ENCODE measurements at regions not wholly inside any gene's neighbourhood (a gene's known extent, or its start where the extent isn't known, plus 50 kb on each side); places are given as distances from the start of the nearest gene placed in this dataset.

GRCh38 chr6:14371530-14371929, 254.0 kb downstream of the CD83 start:
- Mint-ChIP-seq H3K27ac (ENCODE audit: unreplicated experiment) (no peak overlapping the region), H3K36me3 (ENCODE audit: insufficient read depth, unreplicated experiment) (no peaks in the 10 kb centered on the region), H3K27me3 (ENCODE audit: insufficient read depth, unreplicated experiment) (no peaks in the 10 kb centered on the region), H3K4me3 (ENCODE audit: unreplicated experiment) (no peak overlapping the region), H3K9me3 (ENCODE audit: unreplicated experiment) (peaks cover 10% of the 10 kb centered on the region), H3K4me1 (ENCODE audit: low read depth, unreplicated experiment) (no peaks in the 10 kb centered on the region)
- intact Hi-C loops (cut with micrococcal nuclease; ENCODE audit: unreplicated experiment) = no loop called here
- no peak for DNase-seq
- peaks cover 6% of the 10 kb centered on the region for H3K4me1 ChIP-seq
- no peaks in the 10 kb centered on the region for H3K9me3 ChIP-seq
- no TSS peak for BruUV-seq (replicated peaks)
- ChIA-PET POLR2A (no interaction called here), CTCF (no interaction called here)
- H3K36me3 ChIP-seq (ENCODE audit: control insufficient read depth, insufficient read depth, low read length) = no peaks in the 10 kb centered on the region
- no peaks in the 10 kb centered on the region for H3K27me3 ChIP-seq (replicated peaks; ENCODE audit: control insufficient read depth, insufficient read depth, low read length)
- no peak overlapping the region for H3K4me3 ChIP-seq (ENCODE audit: low read depth, low read length)
- TF ChIP-seq CTCF (IDR thresholded peaks at IDR 0.05; ENCODE audit: insufficient read depth in 1 of 2, low read depth in 1 of 2, low read length in 1 of 2, severe bottlenecking in 1 of 2, unreplicated experiment in 1 of 2) = no peak

- H3K4me1 ChIP-seq = peaks cover 9% of the 10 kb centered on the region; the same call in 1 of the 2 replicates
- H3K27ac Mint-ChIP-seq (ENCODE audit: unreplicated experiment) = no peak overlapping the region
- no peak for DNase-seq
- no peaks in the 10 kb centered on the region for H3K27me3 ChIP-seq (replicated peaks; ENCODE audit: control insufficient read depth, insufficient read depth, low read length)
- no peaks in the 10 kb centered on the region for H3K36me3 ChIP-seq (ENCODE audit: control insufficient read depth, insufficient read depth, low read length)
- H3K9me3 ChIP-seq = no peaks in the 10 kb centered on the region
- no peak overlapping the region for H3K4me3 Mint-ChIP-seq (ENCODE audit: unreplicated experiment)
- no peak overlapping the region for H3K4me3 ChIP-seq (ENCODE audit: low read depth, low read length)
- H3K36me3 Mint-ChIP-seq (ENCODE audit: insufficient read depth, unreplicated experiment) = no peaks in the 10 kb centered on the region
- no TSS peak for BruUV-seq (replicated peaks)
- H3K9me3 Mint-ChIP-seq (ENCODE audit: unreplicated experiment) = peaks cover 11% of the 10 kb centered on the region
- no peak for TF ChIP-seq CTCF (IDR thresholded peaks at IDR 0.05; ENCODE audit: insufficient read depth in 1 of 2, low read depth in 1 of 2, low read length in 1 of 2, severe bottlenecking in 1 of 2, unreplicated experiment in 1 of 2)
- intact Hi-C loops (cut with micrococcal nuclease; ENCODE audit: unreplicated experiment) = no loop called here
- CTCF ChIA-PET = no interaction called here
- POLR2A ChIA-PET = no interaction called here
- H3K27me3 Mint-ChIP-seq (ENCODE audit: insufficient read depth, unreplicated experiment) = no peaks in the 10 kb centered on the region
- H3K4me1 Mint-ChIP-seq (ENCODE audit: low read depth, unreplicated experiment) = no peaks in the 10 kb centered on the region
These were observed 255.3 kb downstream of the CD83 start for GRCh38 chr6:14372734-14373489.

GRCh38 chr6:14373648-14374437, 256.3 kb downstream of the CD83 start:
- no peaks in the 10 kb centered on the region for H3K36me3 ChIP-seq (ENCODE audit: control insufficient read depth, insufficient read depth, low read length)
- no peaks in the 10 kb centered on the region for H3K27me3 Mint-ChIP-seq (ENCODE audit: insufficient read depth, unreplicated experiment)
- ChIA-PET CTCF (no interaction called here), POLR2A (no interaction called here)
- peaks cover 18% of the 10 kb centered on the region for H3K9me3 Mint-ChIP-seq (ENCODE audit: unreplicated experiment)
- TF ChIP-seq CTCF (IDR thresholded peaks at IDR 0.05; ENCODE audit: insufficient read depth in 1 of 2, low read depth in 1 of 2, low read length in 1 of 2, severe bottlenecking in 1 of 2, unreplicated experiment in 1 of 2) = no peak
- H3K27ac Mint-ChIP-seq (ENCODE audit: unreplicated experiment) = no peak overlapping the region
- no peak overlapping the region for H3K4me3 ChIP-seq (ENCODE audit: low read depth, low read length)
- peaks cover 9% of the 10 kb centered on the region; the same call in 1 of the 2 replicates for H3K4me1 ChIP-seq
- H3K4me3 Mint-ChIP-seq (ENCODE audit: unreplicated experiment) = no peak overlapping the region
- peaks cover 7% of the 10 kb centered on the region; the same call in 1 of the 2 replicates for H3K9me3 ChIP-seq
- no peaks in the 10 kb centered on the region for H3K36me3 Mint-ChIP-seq (ENCODE audit: insufficient read depth, unreplicated experiment)
- no peak for DNase-seq
- no peaks in the 10 kb centered on the region for H3K4me1 Mint-ChIP-seq (ENCODE audit: low read depth, unreplicated experiment)
- H3K27me3 ChIP-seq (replicated peaks; ENCODE audit: control insufficient read depth, insufficient read depth, low read length) = no peaks in the 10 kb centered on the region
- no TSS peak for BruUV-seq (replicated peaks)
- intact Hi-C loops (cut with micrococcal nuclease; ENCODE audit: unreplicated experiment) = no loop called here

All from Caco-2 (cell line).